ENCODE measurements at regions not wholly inside any gene's neighbourhood (a gene's known extent, or its start where the extent isn't known, plus 50 kb on each side); places are given as distances from the start of the nearest gene placed in this dataset.

DNA sequence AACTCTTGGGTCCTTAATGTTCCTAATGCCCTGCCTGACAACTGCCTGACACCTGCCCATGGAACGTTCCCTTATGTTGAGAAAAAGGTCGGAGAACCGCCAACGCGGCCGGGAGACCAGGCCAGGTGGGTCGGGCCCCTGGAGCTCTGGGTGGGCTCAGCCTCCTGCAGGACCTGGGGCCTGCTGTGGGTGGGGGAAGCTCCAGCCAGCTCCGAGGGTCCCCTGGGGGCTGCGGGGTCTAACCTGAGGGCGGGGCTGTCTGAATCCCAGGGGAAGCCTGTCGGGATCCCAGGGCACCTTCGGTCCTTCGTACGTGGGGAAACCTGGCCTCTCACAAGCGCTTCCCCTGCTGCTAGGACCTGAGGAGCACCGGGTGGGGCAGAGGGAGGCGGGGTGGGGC, 296.0 kb downstream of the NDUFA10 start:
- TF ChIP-seq CTCF (conservative IDR thresholded peaks at IDR 0.05; ENCODE audit: control insufficient read depth, insufficient read depth, low read depth, low read length) = no peak
- DNase-seq (ENCODE audit: low read depth) = no peak
- H3K4me3 ChIP-seq (ENCODE audit: control insufficient read depth, low read depth, low read length) = no peak overlapping the region

GRCh38 chr2:239728751-239729150, 296.4 kb downstream of the NDUFA10 start:
- no peak for DNase-seq (ENCODE audit: low read depth)
- H3K4me3 ChIP-seq (ENCODE audit: control insufficient read depth, low read depth, low read length) = no peak overlapping the region
- TF ChIP-seq CTCF (conservative IDR thresholded peaks at IDR 0.05; ENCODE audit: control insufficient read depth, insufficient read depth, low read depth, low read length) = no peak

DNA sequence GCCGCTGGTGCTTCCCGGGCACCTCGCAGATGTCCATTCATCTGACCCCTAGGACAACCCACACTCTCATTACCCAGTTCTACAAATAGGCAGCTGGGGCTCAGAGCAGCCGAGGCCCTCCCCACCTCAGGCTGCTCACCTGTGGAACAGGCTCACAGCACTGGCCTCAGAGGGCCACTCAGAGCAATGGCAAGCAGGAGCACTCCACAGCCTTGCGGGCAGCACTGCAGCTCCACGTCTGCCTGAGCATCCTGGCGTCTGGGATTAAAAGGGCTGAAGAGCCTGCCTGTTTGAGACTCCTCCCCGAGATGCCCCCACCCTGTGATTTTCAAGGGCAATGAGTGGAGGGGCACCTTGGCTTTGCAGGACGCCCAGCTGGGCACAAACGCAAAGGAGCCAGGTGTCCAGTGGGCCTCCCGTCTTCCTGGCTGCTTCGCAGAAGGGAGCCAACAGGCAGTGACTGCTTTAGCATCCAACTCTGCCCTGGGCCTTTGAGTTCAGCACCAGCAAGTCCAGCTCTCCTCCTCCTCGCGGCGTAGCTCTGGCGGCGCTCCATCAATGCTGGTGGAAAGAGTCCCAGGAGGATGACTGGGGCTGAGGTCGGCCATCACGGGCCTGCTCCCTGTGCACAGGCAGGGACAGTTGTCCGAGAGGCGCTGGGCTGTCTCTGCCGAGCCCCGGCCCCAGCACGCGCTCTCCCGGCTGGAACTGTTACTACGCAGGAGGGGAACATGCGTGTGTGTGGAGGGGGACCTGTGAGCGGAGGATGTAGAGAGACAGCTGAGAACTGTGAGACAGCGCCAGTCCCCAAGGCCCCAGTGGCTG, 297.2 kb downstream of the NDUFA10 start:
- no peak for DNase-seq (ENCODE audit: low read depth)
- no peak for TF ChIP-seq CTCF (conservative IDR thresholded peaks at IDR 0.05; ENCODE audit: control insufficient read depth, insufficient read depth, low read depth, low read length)
- no peak overlapping the region for H3K4me3 ChIP-seq (ENCODE audit: control insufficient read depth, low read depth, low read length)

DNA sequence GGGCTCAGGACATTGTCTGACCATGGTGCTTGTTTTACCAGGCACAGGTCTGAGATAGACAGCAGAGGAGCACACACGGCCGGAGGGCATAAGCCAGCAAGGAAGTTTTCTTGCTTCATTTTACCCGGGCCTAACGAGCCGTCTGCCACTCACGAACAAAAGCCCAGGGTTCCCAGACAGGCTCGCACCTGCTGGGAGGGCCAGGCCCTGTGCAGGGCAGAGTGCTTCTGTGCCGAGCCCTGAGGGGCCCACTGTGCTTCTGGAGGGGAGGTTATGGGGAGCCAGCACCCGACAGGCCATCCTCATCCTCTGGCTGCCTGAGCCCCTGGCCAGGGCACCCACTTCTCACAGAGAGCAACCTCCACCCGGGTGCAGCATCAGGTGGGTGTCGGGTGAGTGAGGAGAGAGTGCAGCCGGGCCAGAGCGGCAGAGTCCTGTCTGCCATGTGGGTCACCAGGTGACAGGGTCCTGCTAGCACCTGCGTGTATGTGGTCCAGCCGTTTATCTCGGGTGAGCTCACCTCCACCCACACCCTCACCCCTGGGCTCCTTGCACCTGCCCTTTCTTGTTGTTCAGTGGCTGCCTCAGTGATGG, 297.9 kb downstream of the NDUFA10 start:
- no peak overlapping the region for H3K4me3 ChIP-seq (ENCODE audit: control insufficient read depth, low read depth, low read length)
- no peak for TF ChIP-seq CTCF (conservative IDR thresholded peaks at IDR 0.05; ENCODE audit: control insufficient read depth, insufficient read depth, low read depth, low read length)
- no peak for DNase-seq (ENCODE audit: low read depth)

DNA sequence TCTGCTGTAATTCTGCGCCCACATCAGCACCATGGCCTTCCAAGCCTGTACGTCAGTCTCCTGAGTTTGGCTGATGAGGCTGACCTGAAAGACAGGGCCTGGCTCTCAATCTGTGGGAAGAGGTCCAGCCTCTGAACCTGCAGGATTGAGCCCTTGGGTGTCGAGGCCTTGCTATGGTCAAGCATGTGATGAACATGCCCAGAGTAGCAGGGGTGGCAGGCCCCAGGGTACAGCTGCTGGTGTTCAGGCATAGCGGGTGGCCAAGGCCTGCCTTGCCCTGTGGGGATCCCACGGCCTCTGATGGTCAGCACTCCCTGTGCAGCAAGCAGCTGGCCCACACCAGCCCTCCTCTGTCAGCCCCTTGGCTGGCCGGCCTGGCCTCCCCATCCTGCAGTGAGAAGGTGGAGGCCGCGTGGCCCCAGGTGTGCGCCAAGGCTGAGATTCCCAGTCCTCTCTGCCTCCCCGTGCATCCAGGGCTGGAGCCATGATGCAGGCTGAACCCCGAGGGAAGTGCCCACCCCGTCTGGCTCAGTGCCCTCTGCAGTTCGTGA, 298.4 kb downstream of the NDUFA10 start:
- H3K4me3 ChIP-seq (ENCODE audit: control insufficient read depth, low read depth, low read length) = no peak overlapping the region
- no peak for TF ChIP-seq CTCF (conservative IDR thresholded peaks at IDR 0.05; ENCODE audit: control insufficient read depth, insufficient read depth, low read depth, low read length)
- no peak for DNase-seq (ENCODE audit: low read depth)

DNA sequence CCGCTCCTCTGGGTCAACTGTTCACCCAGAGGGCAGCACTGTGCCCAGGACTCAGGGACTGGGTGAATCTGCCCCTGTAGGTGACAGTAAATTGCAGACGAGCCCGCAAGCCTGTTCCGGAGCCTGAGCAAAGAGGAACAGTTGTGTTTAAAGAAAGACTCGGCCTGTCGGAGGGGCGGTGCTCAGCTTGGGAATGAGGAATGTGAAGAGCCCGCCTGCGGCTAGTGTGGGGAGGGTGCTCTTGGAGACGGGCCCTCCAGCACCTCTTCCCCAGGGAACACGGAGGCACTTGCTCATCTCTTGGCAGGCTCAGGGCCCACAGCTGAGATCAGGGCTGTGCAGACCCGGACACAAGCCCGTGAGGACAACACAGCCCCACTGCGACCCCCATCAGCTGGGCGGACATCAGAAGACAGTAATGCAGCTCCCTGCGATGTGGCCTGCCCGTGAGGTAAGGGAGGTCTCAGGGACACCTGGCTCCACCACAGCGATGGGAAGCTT, 299.0 kb downstream of the NDUFA10 start:
- no peak for DNase-seq (ENCODE audit: low read depth)
- no peak for TF ChIP-seq CTCF (conservative IDR thresholded peaks at IDR 0.05; ENCODE audit: control insufficient read depth, insufficient read depth, low read depth, low read length)

More for the DNA sequence above, 299.0 kb downstream of the NDUFA10 start:
- H3K4me3 ChIP-seq (ENCODE audit: control insufficient read depth, low read depth, low read length) = no peak overlapping the region
